ENCODE measurements at regions not wholly inside any gene's neighbourhood (a gene's known extent, or its start where the extent isn't known, plus 50 kb on each side); places are given as distances from the start of the nearest gene placed in this dataset.

DNA sequence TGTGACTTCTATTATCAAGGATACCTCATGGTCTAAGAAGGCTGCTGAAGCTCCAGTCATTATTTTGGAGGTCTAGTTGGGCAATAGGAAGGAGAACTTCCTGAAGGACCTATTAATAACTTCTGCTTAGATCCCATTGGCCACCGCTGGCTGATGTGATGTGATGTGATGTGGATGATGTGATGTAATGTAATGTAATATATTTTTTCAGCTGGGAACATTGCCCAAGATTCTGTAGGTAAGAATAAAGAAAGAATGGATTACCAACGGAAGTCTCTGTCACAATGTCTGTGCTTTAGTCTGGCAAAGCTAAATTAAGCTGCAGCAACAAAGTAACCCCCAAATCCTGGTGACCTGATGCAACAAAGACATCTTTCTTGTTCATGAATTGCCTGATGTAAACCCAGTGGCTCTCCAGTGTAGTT lies 233.7 kb downstream of the PTEN start:
- TF ChIP-seq, protein P1, sequence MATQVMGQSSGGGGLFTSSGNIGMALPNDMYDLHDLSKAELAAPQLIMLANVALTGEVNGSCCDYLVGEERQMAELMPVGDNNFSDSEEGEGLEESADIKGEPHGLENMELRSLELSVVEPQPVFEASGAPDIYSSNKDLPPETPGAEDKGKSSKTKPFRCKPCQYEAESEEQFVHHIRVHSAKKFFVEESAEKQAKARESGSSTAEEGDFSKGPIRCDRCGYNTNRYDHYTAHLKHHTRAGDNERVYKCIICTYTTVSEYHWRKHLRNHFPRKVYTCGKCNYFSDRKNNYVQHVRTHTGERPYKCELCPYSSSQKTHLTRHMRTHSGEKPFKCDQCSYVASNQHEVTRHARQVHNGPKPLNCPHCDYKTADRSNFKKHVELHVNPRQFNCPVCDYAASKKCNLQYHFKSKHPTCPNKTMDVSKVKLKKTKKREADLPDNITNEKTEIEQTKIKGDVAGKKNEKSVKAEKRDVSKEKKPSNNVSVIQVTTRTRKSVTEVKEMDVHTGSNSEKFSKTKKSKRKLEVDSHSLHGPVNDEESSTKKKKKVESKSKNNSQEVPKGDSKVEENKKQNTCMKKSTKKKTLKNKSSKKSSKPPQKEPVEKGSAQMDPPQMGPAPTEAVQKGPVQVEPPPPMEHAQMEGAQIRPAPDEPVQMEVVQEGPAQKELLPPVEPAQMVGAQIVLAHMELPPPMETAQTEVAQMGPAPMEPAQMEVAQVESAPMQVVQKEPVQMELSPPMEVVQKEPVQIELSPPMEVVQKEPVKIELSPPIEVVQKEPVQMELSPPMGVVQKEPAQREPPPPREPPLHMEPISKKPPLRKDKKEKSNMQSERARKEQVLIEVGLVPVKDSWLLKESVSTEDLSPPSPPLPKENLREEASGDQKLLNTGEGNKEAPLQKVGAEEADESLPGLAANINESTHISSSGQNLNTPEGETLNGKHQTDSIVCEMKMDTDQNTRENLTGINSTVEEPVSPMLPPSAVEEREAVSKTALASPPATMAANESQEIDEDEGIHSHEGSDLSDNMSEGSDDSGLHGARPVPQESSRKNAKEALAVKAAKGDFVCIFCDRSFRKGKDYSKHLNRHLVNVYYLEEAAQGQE (IDR thresholded peaks at IDR 0.05; ENCODE audit: insufficient read depth in 1 of 2, low read depth in 2 of 2, low read length in 2 of 2): no peak
- TF ChIP-seq POLR2AphosphoS5 (IDR thresholded peaks at IDR 0.05; ENCODE audit: low read depth, low read length) (no peak), SIN3A (IDR thresholded peaks at IDR 0.05; ENCODE audit: borderline replicate concordance, insufficient read depth, low read length) (no peak)

Measured in PFSK-1 (cell line).